LHCN-M2 (cell line): ENCODE measurements at regions not wholly inside any gene's neighbourhood (a gene's known extent, or its start where the extent isn't known, plus 50 kb on each side); places are given as distances from the start of the nearest gene placed in this dataset.
"Not testable (repeated sequence)": the region's sequence is repeated elsewhere in the genome, so short reads cannot be mapped to it uniquely, and the experiment has no call there.

ENCODE experiments used
- DNase-seq: peaks from one replicate; pipeline ENCODE4 v3.0.0-alpha.2; 2012; ENCODE audit warnings: low read depth

GRCh38 chr2:239746559-239747246 lies 278.4 kb downstream of the NDUFA10 start:
- no peak for DNase-seq

GRCh38 chr2:239745386-239746227 lies 279.5 kb downstream of the NDUFA10 start:
- no peak for DNase-seq

DNA sequence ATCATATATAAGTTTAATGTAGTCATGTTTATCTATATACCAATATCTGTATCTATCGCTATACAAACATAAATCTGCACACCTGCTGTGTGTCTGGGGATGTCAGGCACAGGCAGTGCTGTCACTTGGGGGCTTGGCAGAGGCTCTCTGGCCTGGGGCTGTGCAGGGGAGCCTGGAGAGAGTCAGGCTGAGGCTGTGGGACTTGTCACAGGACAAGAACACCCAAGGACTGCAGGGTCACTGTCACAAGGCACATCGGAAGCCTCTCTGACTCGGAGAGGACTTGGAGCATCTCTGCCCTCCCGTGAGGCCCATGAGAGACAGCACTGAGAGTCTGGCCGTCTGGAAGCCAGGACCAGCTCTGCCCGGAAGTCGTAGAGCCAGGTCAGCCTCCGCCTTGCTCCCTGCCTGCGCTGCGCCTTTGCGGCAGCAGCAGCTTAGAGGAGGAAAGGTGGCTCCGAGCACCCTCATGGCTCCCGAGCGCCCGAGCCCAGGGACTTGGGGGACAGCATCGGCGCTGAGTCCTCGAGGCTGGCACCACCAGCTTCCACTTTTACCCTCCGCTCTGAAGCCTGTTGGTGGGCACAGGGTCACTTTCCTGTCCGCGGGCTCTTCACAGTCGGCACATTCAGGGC lies 280.3 kb downstream of the NDUFA10 start:
- no peak for DNase-seq

DNA sequence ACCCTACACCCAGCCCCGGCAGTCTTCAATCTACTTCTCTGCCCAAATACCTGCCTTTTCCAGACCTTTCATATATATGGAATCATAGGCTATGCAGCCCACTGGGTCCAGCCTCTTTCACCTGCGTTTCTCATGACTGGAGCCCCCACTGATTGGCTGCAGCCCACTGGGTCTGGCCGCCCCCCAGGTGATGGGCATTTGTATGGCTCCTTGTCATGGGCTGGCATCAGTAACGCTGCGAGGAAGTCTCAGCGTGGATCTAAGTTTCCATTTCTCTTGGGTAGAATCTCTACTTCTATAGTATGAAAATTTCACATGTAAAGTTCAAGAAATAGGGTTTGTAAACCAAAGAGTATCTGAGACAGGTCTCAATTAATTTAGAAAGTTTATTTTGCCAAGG lies 281.9 kb downstream of the NDUFA10 start:
- DNase-seq = no peak

DNA sequence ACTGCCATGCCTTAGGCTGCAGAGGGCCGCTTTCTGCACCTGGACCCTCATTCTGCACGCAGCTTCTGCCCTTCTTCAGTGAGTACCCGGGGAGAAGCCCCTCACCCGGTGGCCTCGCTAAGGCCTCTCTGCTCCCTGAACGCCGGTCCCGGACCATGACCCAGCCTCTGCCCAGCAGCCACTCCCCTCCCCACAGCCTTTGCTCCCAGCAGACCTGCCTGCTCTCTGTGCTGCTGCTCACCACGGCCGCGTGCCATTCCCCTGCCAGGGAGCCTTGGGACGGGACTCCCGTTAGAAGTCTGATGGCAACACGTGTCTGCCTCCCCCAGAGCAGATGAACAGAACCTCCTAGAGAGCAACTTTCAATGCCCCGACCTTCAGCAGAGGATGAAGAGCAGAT lies 282.8 kb downstream of the NDUFA10 start:
- no peak for DNase-seq

DNA sequence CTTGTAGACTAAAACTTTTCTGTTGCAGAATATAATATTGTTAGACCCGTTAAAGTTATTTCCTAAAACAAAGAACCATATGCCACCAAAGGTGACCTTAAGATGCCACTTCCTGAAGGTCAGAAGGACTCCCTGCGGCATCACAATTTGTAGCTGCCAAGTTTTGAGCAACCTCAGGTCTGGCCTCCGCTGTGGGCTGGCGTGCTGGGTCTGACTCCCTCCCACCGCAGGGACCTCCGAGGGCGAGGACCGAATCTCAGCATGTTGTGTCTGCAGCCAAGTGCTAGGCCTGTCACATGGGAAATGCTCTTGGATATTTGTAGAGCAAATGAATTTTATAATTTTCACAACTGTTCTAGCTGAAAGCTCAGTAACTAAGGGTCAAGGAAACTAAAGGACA lies 285.9 kb downstream of the NDUFA10 start:
- DNase-seq = no peak

DNA sequence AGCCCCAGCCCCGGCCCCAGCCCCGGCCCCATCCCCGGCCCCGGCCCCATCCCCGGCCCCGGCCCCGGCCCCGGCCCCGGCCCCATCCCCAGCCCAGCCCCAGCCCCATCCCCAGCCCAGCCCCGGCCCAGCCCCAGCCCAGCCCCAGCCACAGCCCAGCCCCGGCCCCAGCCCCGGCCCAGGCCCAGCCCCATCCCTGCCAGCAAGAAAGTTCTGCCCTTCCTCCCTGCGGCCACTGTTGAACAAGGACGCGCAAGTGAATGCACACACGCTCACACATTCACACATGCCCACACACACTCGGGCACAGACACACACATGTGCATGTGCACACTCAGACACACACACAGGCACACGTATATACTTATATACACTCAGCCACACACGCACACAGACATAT lies 287.0 kb downstream of the NDUFA10 start:
- no peak for DNase-seq

GRCh38 chr2:239737144-239737463 lies 288.0 kb downstream of the NDUFA10 start:
- DNase-seq = no peak

DNA sequence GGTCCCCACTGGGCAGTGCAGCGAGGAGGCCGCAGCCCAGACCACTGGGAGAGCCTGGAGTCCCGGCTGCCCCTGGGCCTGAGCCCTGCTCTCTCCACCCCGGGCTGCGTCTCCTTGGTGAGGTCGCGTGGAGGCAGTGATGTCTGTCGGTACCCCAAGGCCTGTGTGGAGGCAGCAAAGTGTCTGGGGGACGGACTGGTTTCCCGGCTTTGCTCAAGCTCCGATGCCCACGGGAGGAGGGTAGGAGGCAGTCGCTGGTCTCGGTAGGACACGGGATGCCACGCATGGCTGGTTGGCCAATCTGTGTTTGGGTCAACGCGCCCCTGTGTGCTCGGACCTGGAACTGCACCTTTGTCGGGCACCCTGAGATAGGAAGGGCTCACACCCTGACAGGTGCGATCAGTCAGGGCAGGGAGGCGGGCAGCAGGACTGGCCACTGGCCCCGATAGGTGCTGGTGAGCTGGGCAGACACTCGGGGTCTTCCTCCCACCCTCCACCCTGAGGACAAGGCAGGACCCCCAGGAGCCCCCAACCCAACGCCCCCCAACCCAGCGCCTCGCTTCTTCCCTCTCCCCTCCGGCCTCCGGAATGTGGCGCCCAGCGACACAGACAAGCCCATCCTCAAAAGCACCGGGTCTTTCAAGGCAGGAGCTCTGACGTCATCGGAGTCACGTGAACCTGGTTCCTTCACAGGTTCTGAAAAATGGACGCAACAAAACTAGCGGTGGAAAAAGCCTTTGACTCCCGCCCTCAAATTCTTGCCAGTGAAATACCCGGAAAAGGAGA lies 288.6 kb downstream of the NDUFA10 start:
- DNase-seq = no peak

DNA sequence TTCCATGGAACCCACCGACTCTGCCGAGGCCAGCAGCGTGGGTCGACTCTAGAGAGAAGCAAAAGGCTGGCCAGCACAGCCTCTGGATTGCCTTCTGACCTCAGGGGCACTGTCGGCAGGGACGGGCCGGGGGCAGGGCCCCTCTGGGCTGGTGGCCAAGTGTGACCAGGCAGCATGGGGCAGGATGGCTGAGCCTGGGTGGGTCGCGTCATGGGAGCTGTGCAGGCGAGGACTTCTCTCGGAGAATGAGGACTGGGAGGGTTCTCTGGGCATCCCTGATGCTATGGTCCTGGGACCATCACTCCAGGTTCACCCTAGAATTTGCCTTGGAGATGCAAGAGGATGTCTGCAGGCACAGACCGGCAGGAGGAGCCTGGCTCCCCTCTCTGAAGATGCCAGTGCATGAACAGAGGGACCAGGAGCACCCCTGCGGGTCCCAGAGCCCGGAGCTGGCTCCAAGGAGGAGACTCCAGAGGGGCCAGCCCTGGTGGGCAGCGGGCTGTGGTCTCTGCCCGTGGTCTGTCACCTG lies 289.2 kb downstream of the NDUFA10 start:
- DNase-seq = no peak

DNA sequence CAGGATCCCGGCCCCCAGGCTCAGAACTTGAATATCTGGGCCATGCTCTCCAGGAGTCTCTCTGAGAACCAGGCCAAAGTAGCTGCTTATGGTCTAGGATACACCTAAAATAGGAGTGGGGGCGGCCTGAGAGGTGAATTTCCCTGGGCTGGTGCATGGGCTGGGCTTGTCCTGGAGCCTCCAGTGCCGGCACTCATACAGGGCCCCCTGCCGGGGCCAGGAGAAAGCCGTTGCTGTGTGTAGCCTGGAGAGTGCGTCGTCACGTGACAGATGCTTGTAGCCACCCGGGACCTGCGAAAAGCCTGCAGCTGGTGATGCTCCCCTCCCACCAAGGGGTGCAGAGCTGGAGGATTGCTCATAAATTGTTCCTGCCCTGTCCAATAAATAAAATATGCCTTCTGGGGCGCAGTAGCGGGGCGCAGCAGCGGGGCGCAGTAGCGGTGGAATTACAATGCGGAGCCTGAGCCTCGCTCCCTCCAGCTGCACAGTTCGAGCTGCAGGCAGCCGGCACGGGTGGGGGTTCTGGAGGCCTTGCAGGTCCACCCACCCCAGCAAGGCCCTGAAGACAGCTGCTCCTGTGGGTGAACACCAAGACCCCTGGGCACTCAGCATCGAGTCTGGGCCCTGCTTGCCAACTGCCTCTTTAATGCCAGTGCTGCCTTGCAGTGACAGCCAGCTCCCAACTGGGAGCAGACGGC lies 289.9 kb downstream of the NDUFA10 start:
- no peak for DNase-seq

GRCh38 chr2:239734436-239735005 lies 290.6 kb downstream of the NDUFA10 start:
- no peak for DNase-seq

DNA sequence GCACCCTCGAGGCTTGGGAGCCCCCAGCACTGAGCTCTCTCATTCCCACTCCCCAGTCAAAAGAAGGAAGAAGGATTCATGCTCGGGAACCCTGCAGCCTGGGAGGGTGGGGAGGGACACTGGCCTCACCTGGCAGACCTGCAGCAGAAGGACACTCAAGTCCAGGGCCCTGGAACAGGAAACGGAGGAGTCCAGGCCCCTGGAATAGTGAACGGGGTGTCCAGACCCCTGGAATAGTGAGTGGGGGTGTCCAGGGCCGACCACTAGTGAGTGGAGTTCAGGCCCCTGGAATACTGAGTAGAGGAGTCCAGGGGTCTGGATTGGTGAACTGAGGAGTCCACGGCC lies 292.5 kb downstream of the NDUFA10 start:
- DNase-seq = no peak

DNA sequence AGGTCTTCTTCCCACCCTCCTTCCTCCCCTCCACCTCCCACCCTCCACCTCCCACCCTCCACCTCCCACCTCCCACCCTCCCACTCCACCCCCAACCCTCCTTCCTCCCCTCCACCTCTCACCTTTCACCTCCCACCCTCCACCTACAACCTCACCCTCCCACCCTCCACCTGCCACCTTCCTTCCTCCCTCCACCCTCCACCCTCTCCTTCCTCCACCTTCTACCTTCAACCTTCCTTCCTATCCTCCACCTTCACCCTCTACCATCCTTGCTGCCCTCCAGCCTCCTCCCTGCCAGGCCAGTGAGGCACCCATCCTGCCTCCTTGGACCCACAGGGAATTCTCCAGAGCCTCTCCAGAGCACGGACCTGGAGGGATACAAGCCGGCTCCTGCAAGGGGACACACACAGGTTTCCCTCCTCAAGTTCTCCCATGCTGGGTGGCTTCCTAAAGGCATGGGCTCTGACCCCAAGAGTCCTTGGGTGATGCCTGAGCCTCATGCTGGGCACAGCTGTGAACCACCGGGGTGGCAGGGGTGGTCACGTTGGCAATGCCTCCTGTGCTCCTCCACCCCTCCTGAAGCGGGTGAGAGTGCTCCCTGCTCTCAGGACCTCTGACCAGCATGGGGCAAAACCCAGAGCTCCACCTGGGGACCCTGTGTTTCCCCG lies 293.0 kb downstream of the NDUFA10 start:
- no peak for DNase-seq

DNA sequence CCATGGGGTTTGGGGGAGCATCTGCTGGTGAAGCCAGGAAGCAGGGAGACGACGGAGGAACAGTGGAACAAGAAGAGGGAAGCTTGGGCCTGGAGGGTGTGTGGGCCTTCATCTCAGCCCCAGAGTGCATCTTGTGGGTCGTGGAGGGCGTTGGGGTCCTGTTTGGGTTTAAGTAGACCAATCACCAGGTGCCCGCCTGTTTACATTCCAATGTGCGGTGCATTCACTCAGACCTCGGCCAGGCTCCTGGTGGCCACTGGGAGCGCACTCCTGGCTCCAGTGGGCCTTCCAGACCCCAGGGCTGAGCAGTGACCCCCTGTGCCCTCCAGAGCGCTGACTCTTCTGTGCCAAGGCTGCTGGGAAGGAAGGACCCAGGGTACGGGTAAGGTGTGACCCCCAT lies 293.7 kb downstream of the NDUFA10 start:
- DNase-seq = no peak

GRCh38 chr2:239730897-239731296 lies 294.2 kb downstream of the NDUFA10 start:
- DNase-seq = no peak

DNA sequence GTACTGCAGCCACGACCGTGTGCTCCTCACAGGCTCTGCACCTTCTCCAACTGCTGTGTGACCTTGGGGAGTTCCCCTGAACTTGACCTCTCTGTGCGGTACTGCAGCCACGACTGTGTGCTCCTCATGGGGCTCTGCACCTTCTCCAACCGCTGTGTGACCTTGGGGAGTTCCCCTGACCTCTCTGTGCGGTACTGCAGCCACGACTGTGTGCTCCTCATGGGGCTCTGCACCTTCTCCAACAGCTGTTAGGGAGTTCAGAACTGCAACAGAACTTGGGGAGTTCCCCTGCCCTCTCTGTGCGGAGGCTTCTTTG lies 294.6 kb downstream of the NDUFA10 start:
- not testable (repeated sequence) for DNase-seq

GRCh38 chr2:239729681-239730566 lies 295.2 kb downstream of the NDUFA10 start:
- DNase-seq = no peak

DNA sequence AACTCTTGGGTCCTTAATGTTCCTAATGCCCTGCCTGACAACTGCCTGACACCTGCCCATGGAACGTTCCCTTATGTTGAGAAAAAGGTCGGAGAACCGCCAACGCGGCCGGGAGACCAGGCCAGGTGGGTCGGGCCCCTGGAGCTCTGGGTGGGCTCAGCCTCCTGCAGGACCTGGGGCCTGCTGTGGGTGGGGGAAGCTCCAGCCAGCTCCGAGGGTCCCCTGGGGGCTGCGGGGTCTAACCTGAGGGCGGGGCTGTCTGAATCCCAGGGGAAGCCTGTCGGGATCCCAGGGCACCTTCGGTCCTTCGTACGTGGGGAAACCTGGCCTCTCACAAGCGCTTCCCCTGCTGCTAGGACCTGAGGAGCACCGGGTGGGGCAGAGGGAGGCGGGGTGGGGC lies 296.0 kb downstream of the NDUFA10 start:
- no peak for DNase-seq

DNA sequence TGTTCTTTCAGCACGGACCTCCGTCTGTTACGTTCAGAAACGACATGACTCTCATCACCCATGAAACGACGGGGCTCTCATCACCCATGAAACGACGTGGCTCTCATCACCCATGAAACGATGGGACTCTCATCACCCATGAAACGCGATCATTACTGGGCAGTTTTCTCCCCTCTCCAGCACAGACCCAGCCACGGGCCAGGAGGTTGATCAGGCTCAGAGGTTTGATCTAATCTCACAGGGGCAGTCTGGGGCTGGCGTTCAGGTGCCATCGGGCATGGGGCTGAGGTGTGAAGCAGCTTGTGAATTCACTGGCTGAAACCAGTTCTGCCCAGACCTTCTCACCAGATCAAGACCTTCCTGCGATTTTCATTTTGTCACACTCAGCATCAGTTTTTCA lies 296.4 kb downstream of the NDUFA10 start:
- no peak for DNase-seq
